ENCODE measurements at regions not wholly inside any gene's neighbourhood (a gene's known extent, or its start where the extent isn't known, plus 50 kb on each side); places are given as distances from the start of the nearest gene placed in this dataset.
"Not testable (repeated sequence)": the region's sequence is repeated elsewhere in the genome, so short reads cannot be mapped to it uniquely, and the experiment has no call there.

DNA sequence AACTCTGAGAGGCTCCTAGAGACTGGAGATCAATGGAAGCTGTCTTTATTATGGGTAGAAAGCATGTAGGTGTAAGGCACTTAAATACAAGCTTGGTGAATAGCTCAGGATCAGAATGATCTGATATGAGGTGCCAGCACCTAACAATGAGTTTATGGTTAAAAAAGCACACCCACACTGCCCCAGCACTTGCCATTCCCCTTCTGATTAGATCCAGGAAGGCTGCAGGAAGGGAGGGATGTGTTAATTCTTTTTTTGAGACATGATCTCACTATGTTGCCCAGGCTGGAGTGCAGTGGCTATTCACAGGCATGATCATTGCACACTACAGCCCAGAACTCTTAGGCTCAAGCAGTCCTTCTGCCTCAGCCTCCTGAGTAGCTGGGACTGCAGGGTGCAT, 71.8 kb upstream of the IVNS1ABP start:
- Histone ChIP-seq H3K27me3 (ENCODE audit: low read length) (no peaks in the 10 kb centered on the region), H3K9me2 (replicated peaks; ENCODE audit: insufficient read depth, low read length) (no peaks in the 10 kb centered on the region), H3K79me2 (ENCODE audit: insufficient read depth, low read length) (no peaks in the 10 kb centered on the region), H3K4me2 (ENCODE audit: low read depth, low read length, poor library complexity, severe bottlenecking) (no peak overlapping the region), H3F3A (ENCODE audit: insufficient read depth) (no peaks in the 10 kb centered on the region), H3K9me3 (ENCODE audit: insufficient read depth, low read length) (no peaks in the 10 kb centered on the region), H4K20me1 (ENCODE audit: low read depth, low read length) (no peaks in the 10 kb centered on the region), H3K36me3 (ENCODE audit: low read length) (no peaks in the 10 kb centered on the region), H2AFZ (ENCODE audit: low read depth, low read length, severe bottlenecking) (no peak overlapping the region), H3K27ac (ENCODE audit: low read depth, low read length) (no peak overlapping the region), H3K4me3 (ENCODE audit: insufficient read depth, low read length, poor library complexity, severe bottlenecking) (no peak overlapping the region), H3K9ac (ENCODE audit: low read length) (no peak overlapping the region)
- no peak for TF ChIP-seq EZH2phosphoT487 (conservative IDR thresholded peaks at IDR 0.05; ENCODE audit: low read length)
- TF ChIP-seq, protein P1, sequence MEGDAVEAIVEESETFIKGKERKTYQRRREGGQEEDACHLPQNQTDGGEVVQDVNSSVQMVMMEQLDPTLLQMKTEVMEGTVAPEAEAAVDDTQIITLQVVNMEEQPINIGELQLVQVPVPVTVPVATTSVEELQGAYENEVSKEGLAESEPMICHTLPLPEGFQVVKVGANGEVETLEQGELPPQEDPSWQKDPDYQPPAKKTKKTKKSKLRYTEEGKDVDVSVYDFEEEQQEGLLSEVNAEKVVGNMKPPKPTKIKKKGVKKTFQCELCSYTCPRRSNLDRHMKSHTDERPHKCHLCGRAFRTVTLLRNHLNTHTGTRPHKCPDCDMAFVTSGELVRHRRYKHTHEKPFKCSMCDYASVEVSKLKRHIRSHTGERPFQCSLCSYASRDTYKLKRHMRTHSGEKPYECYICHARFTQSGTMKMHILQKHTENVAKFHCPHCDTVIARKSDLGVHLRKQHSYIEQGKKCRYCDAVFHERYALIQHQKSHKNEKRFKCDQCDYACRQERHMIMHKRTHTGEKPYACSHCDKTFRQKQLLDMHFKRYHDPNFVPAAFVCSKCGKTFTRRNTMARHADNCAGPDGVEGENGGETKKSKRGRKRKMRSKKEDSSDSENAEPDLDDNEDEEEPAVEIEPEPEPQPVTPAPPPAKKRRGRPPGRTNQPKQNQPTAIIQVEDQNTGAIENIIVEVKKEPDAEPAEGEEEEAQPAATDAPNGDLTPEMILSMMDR (IDR thresholded peaks at IDR 0.05; ENCODE audit: insufficient read depth, low read length, poor library complexity, severe bottlenecking): no peak

DNA sequence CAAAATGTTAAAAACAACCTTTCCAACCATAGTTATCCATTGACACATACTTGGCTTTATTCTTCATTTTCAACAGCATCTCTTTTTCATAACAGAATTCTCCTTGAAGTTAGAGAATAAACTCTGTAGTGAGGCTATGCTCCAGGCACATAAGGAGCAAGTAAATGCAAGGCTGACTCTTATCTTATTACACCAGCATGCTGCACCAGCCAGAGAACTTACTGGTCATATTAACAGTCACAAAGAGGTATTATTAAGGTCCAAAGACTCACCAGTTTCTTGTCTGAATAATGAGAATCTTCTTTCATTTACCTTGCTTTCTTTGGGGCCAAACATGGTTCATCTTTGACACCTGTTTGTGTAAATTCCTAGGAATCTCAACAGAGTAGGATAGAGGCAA, 71.3 kb upstream of the IVNS1ABP start:
- Histone ChIP-seq H4K20me1 (ENCODE audit: low read depth, low read length) (no peaks in the 10 kb centered on the region), H3K9me2 (replicated peaks; ENCODE audit: insufficient read depth, low read length) (no peaks in the 10 kb centered on the region), H3K9me3 (ENCODE audit: insufficient read depth, low read length) (no peaks in the 10 kb centered on the region), H3K4me2 (ENCODE audit: low read depth, low read length, poor library complexity, severe bottlenecking) (no peak overlapping the region), H3K27ac (ENCODE audit: low read depth, low read length) (no peak overlapping the region), H3K9ac (ENCODE audit: low read length) (no peak overlapping the region), H3K36me3 (ENCODE audit: low read length) (no peaks in the 10 kb centered on the region), H3K27me3 (ENCODE audit: low read length) (no peaks in the 10 kb centered on the region), H3F3A (ENCODE audit: insufficient read depth) (no peaks in the 10 kb centered on the region), H3K4me3 (ENCODE audit: insufficient read depth, low read length, poor library complexity, severe bottlenecking) (no peak overlapping the region), H2AFZ (ENCODE audit: low read depth, low read length, severe bottlenecking) (no peak overlapping the region), H3K79me2 (ENCODE audit: insufficient read depth, low read length) (no peaks in the 10 kb centered on the region)
- TF ChIP-seq EZH2phosphoT487 (conservative IDR thresholded peaks at IDR 0.05; ENCODE audit: low read length): no peak
- TF ChIP-seq, protein P1 (IDR thresholded peaks at IDR 0.05; ENCODE audit: insufficient read depth, low read length, poor library complexity, severe bottlenecking): no peak

DNA sequence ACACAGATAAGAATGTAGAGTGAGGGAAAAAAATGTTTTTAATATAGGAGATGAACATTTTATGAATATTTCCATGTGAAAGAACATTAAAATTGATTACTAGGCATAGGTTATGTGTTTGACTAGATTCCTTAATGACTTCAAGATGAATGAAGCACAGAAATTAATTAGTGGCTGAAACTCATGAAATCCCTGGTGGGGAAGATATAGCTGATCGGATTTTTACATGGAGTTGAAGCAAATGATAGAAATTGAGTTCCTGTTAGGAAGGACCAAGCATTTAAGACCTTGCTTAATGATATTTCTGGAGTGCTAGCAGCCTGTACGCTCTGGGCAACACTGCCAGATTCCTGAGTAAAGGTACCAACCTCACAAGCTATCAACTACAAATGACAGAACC, 68.9 kb upstream of the IVNS1ABP start:
- Histone ChIP-seq H3K9me2 (replicated peaks; ENCODE audit: insufficient read depth, low read length) (no peaks in the 10 kb centered on the region), H3K36me3 (ENCODE audit: low read length) (no peaks in the 10 kb centered on the region), H2AFZ (ENCODE audit: low read depth, low read length, severe bottlenecking) (no peak overlapping the region), H3K4me3 (ENCODE audit: insufficient read depth, low read length, poor library complexity, severe bottlenecking) (no peak overlapping the region), H3K9ac (ENCODE audit: low read length) (no peak overlapping the region), H3K27ac (ENCODE audit: low read depth, low read length) (no peak overlapping the region), H3K79me2 (ENCODE audit: insufficient read depth, low read length) (no peaks in the 10 kb centered on the region), H3K9me3 (ENCODE audit: insufficient read depth, low read length) (no peaks in the 10 kb centered on the region), H3K27me3 (ENCODE audit: low read length) (no peaks in the 10 kb centered on the region), H4K20me1 (ENCODE audit: low read depth, low read length) (no peaks in the 10 kb centered on the region), H3F3A (ENCODE audit: insufficient read depth) (no peaks in the 10 kb centered on the region), H3K4me2 (ENCODE audit: low read depth, low read length, poor library complexity, severe bottlenecking) (no peak overlapping the region)
- TF ChIP-seq, protein P1 (IDR thresholded peaks at IDR 0.05; ENCODE audit: insufficient read depth, low read length, poor library complexity, severe bottlenecking): no peak
- TF ChIP-seq EZH2phosphoT487 (conservative IDR thresholded peaks at IDR 0.05; ENCODE audit: low read length): no peak

DNA sequence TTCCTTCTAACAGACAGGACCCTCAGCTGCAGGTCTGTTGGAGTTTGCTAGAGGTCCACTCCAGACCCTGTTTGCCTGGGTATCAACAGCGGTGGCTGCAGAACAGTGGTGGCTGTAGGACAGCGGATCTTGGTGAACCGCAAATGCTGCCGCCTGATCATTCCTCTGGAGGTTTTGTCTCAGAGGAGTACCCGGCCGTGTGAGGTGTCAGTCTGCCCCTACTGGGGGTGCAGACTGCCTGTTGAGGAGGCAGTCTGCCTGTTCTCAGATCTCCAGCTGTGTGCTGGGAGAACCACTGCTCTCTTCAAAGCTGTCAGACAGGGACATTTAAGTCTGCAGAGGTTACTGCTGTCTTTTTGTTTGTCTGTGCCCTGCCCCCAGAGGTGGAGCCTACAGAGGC, 66.8 kb upstream of the IVNS1ABP start:
- not testable (repeated sequence) for H3K27me3 ChIP-seq (ENCODE audit: low read length); H3K9me3 ChIP-seq (ENCODE audit: insufficient read depth, low read length); H2AFZ ChIP-seq (ENCODE audit: low read depth, low read length, severe bottlenecking); H3K27ac ChIP-seq (ENCODE audit: low read depth, low read length); H3K9me2 ChIP-seq (replicated peaks; ENCODE audit: insufficient read depth, low read length); H3K4me2 ChIP-seq (ENCODE audit: low read depth, low read length, poor library complexity, severe bottlenecking); H3K4me3 ChIP-seq (ENCODE audit: insufficient read depth, low read length, poor library complexity, severe bottlenecking); H3K9ac ChIP-seq (ENCODE audit: low read length); H4K20me1 ChIP-seq (ENCODE audit: low read depth, low read length); H3K79me2 ChIP-seq (ENCODE audit: insufficient read depth, low read length); H3K36me3 ChIP-seq (ENCODE audit: low read length); H3F3A ChIP-seq (ENCODE audit: insufficient read depth)

Measured in SU-DHL-6 (cell line).